Ishikawa (cell line): ENCODE measurements at regions not wholly inside any gene's neighbourhood (a gene's known extent, or its start where the extent isn't known, plus 50 kb on each side); places are given as distances from the start of the nearest gene placed in this dataset.

Source experiments
- CEBPB ChIP-seq: IDR thresholded peaks from 2 replicates; pipeline ENCODE4 v1.6.1; 2012
- CREB1 ChIP-seq: IDR thresholded peaks from 2 replicates; pipeline ENCODE4 v1.6.1; 2012; ENCODE audit warnings: low read depth
- EGR1 ChIP-seq: IDR thresholded peaks from 2 replicates; pipeline ENCODE4 v1.6.1; 2012
- EP300 ChIP-seq: IDR thresholded peaks from 2 replicates; pipeline ENCODE4 v1.6.1; 2012; ENCODE audit warnings: borderline replicate concordance
- FOXM1 ChIP-seq: IDR thresholded peaks from 2 replicates; pipeline ENCODE4 v1.6.1; 2012; ENCODE audit warnings: low read depth, borderline replicate concordance
- MAX ChIP-seq: IDR thresholded peaks from 2 replicates; pipeline ENCODE4 v1.6.1; 2012
- NFIC ChIP-seq: IDR thresholded peaks from 2 replicates; pipeline ENCODE4 v1.6.1; 2012
- RAD21 ChIP-seq: IDR thresholded peaks from 2 replicates; pipeline ENCODE4 v1.6.1; 2012; ENCODE audit warnings: low read depth
- REST ChIP-seq: IDR thresholded peaks from 2 replicates; pipeline ENCODE4 v1.6.1; 2012; ENCODE audit warnings: low read depth, mild to moderate bottlenecking
- TAF1 ChIP-seq: IDR thresholded peaks from 2 replicates; pipeline ENCODE4 v1.6.1; 2012; ENCODE audit warnings: low read depth, mild to moderate bottlenecking
- TCF12 ChIP-seq: IDR thresholded peaks from 2 replicates; pipeline ENCODE4 v1.6.1; 2012; ENCODE audit warnings: low read depth
- TEAD4 ChIP-seq: IDR thresholded peaks from 2 replicates; pipeline ENCODE4 v1.6.1; 2012
- YY1 ChIP-seq: IDR thresholded peaks from 2 replicates; pipeline ENCODE4 v1.6.1; 2012; ENCODE audit warnings: low read depth
- ZBTB7A ChIP-seq: IDR thresholded peaks from 2 replicates; pipeline ENCODE4 v1.6.1; 2012; ENCODE audit warnings: low read depth
- TF ChIP-seq, protein P1 (sequence below): IDR thresholded peaks from 2 replicates; pipeline ENCODE4 v1.6.1; 2012

- TF ChIP-seq RAD21 (no peak), CREB1 (no peak)
These were observed 648.1 kb downstream of the ACTL7B start for GRCh38 chr9:108207561-108208165.

DNA sequence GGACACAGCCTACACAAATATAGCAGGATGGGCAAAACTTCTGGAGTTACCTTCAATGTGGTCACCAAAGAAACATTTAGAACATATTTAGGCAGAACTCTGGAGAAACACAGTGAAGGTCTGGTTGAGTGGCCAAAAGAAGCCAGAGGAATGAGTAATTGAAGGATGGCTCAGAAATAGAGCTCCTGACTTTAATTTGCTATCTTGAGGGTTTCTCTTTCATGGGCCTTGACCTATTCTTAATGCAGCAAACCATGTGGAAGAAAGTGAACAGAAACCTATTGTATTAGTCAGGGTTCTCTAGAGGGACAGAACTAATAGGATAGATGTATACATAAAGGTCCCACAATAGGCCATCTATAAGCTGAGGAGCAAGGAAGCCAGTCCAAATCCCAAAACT, 650.5 kb downstream of the ACTL7B start:
- TF ChIP-seq FOXM1 = no peak
- TF ChIP-seq EGR1 = no peak
- TF ChIP-seq TEAD4 = no peak
- TF ChIP-seq CREB1 = no peak
- TF ChIP-seq TCF12 = no peak
- no peak for TF ChIP-seq ZBTB7A
- TF ChIP-seq NFIC = no peak
- TF ChIP-seq TAF1 = no peak
- no peak for TF ChIP-seq EP300

GRCh38 chr9:108197899-108198298, 657.9 kb downstream of the ACTL7B start:
- TF ChIP-seq TAF1 (no peak), CEBPB (no peak), RAD21 (no peak), EGR1 (no peak), CREB1 (no peak), MAX (no peak), YY1 (no peak), REST (no peak), NFIC (no peak), EP300 (no peak), TCF12 (no peak)

DNA sequence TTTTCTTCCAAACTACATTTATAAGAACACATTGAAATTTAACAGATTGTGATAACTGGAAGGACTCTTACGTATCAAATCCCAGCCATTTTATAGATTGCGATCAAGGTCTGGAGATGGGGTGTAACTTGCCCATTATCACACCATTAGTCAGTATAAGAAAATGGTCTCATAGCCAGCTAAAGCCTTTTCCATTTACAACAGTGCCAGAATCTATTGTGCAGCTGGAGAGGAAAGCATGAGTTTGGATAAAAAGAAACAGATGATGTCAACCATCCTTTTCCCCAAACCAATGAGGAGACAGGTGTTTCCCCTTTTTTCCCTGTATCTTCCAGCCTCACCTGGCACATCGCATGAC, 658.8 kb downstream of the ACTL7B start:
- TF ChIP-seq CEBPB = no peak
- TF ChIP-seq NFIC = no peak
- TF ChIP-seq EP300 = no peak
- TF ChIP-seq FOXM1 = no peak
- no peak for TF ChIP-seq TCF12
- TF ChIP-seq, protein P1, sequence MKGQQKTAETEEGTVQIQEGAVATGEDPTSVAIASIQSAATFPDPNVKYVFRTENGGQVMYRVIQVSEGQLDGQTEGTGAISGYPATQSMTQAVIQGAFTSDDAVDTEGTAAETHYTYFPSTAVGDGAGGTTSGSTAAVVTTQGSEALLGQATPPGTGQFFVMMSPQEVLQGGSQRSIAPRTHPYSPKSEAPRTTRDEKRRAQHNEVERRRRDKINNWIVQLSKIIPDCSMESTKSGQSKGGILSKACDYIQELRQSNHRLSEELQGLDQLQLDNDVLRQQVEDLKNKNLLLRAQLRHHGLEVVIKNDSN = no peak
- TF ChIP-seq YY1 = no peak
- TF ChIP-seq TEAD4 = no peak
- TF ChIP-seq ZBTB7A = no peak
- no peak for TF ChIP-seq MAX
- no peak for TF ChIP-seq REST
- no peak for TF ChIP-seq TAF1
- no peak for TF ChIP-seq EGR1
- TF ChIP-seq CREB1 = no peak

- no peak for TF ChIP-seq TAF1
- TF ChIP-seq, protein P1 = no peak
- no peak for TF ChIP-seq TCF12
- no peak for TF ChIP-seq CEBPB
These were observed 659.3 kb downstream of the ACTL7B start for GRCh38 chr9:108196332-108197007.

GRCh38 chr9:108194154-108194553, 661.6 kb downstream of the ACTL7B start:
- TF ChIP-seq NFIC = no peak
- TF ChIP-seq, protein P1 = no peak
- TF ChIP-seq RAD21 = no peak
- TF ChIP-seq EP300 = no peak
- no peak for TF ChIP-seq EGR1
- no peak for TF ChIP-seq TAF1
- TF ChIP-seq FOXM1 = no peak
- no peak for TF ChIP-seq CEBPB
- TF ChIP-seq REST = no peak
- no peak for TF ChIP-seq TCF12
- no peak for TF ChIP-seq YY1
- no peak for TF ChIP-seq CREB1
- TF ChIP-seq ZBTB7A = no peak
- TF ChIP-seq MAX = no peak
- no peak for TF ChIP-seq TEAD4
